HepG2 (cell line): ENCODE measurements at regions not wholly inside any gene's neighbourhood (a gene's known extent, or its start where the extent isn't known, plus 50 kb on each side); places are given as distances from the start of the nearest gene placed in this dataset.

Experiments used
- ATAC-seq: fragments of 200-7000 bp; cut with Tn5 transposase; 3 replicates; pipeline ENCODE4 v1.9.1; 2020; ENCODE audit warnings: mild to moderate bottlenecking, moderate library complexity
- BruUV-seq: library from RNA; stranded (reverse); fragments of 400-500 nt; replicated peaks from 2 replicates; lab custom pipeline; 2021; lab: Mats Ljungman, UMichigan
- CTCF ChIA-PET: fragments of 300-600 bp; formaldehyde crosslinking; extraction: SDS; loops from one replicate; lab custom pipeline; 2021; ENCODE audit warnings: low total read pairs, inconsistent platforms, low intra/inter-chr PET ratio; lab: Yijun Ruan, JAX
- POLR2A ChIA-PET: fragments of 350-600 bp; sonication (Branson Sonifier 250); formaldehyde crosslinking; loops from one replicate; lab custom pipeline; 2020; ENCODE audit warnings: antibody characterized with exemption, inconsistent platforms; lab: Yijun Ruan, JAX
- DNase-seq: peaks from one replicate; pipeline ENCODE4 v3.0.0-alpha.2; 2015; ENCODE audit warnings: low spot score
- FAIRE-seq: peaks from 3 replicates; lab custom pipeline; 2011; peaks lifted over from hg19 to GRCh38; lab: Jason Lieb, UNC
- H2AFZ ChIP-seq: one replicate; pipeline ENCODE4 v1.6.1; 2011; ENCODE audit warnings: low read length, inconsistent platforms
- H3K27ac ChIP-seq: fragments of 300-600 bp; 3 replicates; pipeline ENCODE4 v1.8.0; 2011; ENCODE audit warnings: mixed run types, mild to moderate bottlenecking, mixed read lengths, low read length, inconsistent platforms; ENCODE audit not compliant: insufficient read depth; ENCODE audit errors: extremely low read length
- H3K27me3 ChIP-seq, 2 experiments: fragments of 200-600 bp in 1 of 2; 2 replicates in 1 of 2; 3 replicates in 1 of 2; pipeline versions ENCODE4 v1.6.0 to v1.8.0; 2011; ENCODE audit warnings: low read length in 2 of 2, mild to moderate bottlenecking in 2 of 2, moderate library complexity in 2 of 2, inconsistent platforms in 1 of 2; ENCODE audit not compliant: insufficient read depth in 2 of 2, control insufficient read depth in 1 of 2
- H3K36me3 ChIP-seq, 2 experiments: fragments of 200-600 bp in 1 of 2; replicated peaks in 1 of 2; 2 replicates in 1 of 2; 3 replicates in 1 of 2; pipeline versions ENCODE4 v1.5.1 to v1.8.0; 2011; ENCODE audit warnings: low read length in 2 of 2, inconsistent platforms in 1 of 2; ENCODE audit not compliant: insufficient read depth in 2 of 2, control insufficient read depth in 1 of 2
- H3K4me1 ChIP-seq: 2 replicates; pipeline ENCODE4 v1.5.1; 2012; ENCODE audit warnings: low read length, inconsistent platforms; ENCODE audit not compliant: insufficient read depth
- H3K4me2 ChIP-seq: 2 replicates; pipeline ENCODE4 v1.6.0; 2011; ENCODE audit warnings: low read depth, low read length, inconsistent platforms
- H3K4me3 ChIP-seq, 3 experiments: fragments of 200-600 bp in 1 of 3; sonication (generic), shearing (Covaris generic) in 1 of 3; replicated peaks in 1 of 3; 2 replicates each; pipeline ENCODE4 v1.5.1; 2011 to 2016; ENCODE audit warnings: low read length in 3 of 3, inconsistent platforms in 2 of 3, low read depth in 2 of 3, mild to moderate bottlenecking in 2 of 3, control low read depth in 1 of 3, mixed read lengths in 1 of 3; ENCODE audit not compliant: insufficient read depth in 1 of 3
- H3K79me2 ChIP-seq: one replicate; pipeline ENCODE4 v1.6.1; 2011; ENCODE audit warnings: low read length, inconsistent platforms; ENCODE audit not compliant: insufficient read depth
- H3K9ac ChIP-seq: 2 replicates; pipeline ENCODE4 v1.6.0; 2011; ENCODE audit warnings: mild to moderate bottlenecking, low read depth, low read length, inconsistent platforms; ENCODE audit not compliant: insufficient read depth
- H3K9me3 ChIP-seq: 2 replicates; pipeline ENCODE4 v1.5.1; 2012; ENCODE audit warnings: mild to moderate bottlenecking, low read length
- H4K20me1 ChIP-seq: 2 replicates; pipeline ENCODE4 v1.6.0; 2011; ENCODE audit warnings: inconsistent platforms, mild to moderate bottlenecking, low read length, moderate library complexity; ENCODE audit not compliant: insufficient read depth
- CEBPZ ChIP-seq: IDR thresholded peaks from 2 replicates; pipeline ENCODE4 v1.6.1; 2012; ENCODE audit warnings: low read length, improper control_type of control experiment
- CENPT ChIP-seq: sonication (generic); formaldehyde crosslinking; IDR thresholded peaks from 2 replicates; pipeline ENCODE4 v1.8.0; 2022; ENCODE audit warnings: low read depth, mild to moderate bottlenecking, moderate library complexity, missing genetic modification reagents
- GATA4 ChIP-seq: sonication (generic); IDR thresholded peaks from 2 replicates; pipeline ENCODE4 v1.6.1; 2016; ENCODE audit warnings: antibody characterized with exemption, low read depth, borderline replicate concordance
- NR1H2 ChIP-seq: sonication (generic); formaldehyde crosslinking; IDR thresholded peaks from 2 replicates; pipeline ENCODE4 v1.8.1; 2022; ENCODE audit warnings: low read depth, missing genetic modification reagents, borderline replicate concordance
- NR2F6 ChIP-seq, 2 experiments: IDR thresholded peaks; 2 replicates each; pipeline ENCODE4 v1.6.1; 2016; ENCODE audit warnings: antibody characterized with exemption in 1 of 2, mild to moderate bottlenecking in 1 of 2
- NR3C1 ChIP-seq: sonication (generic); formaldehyde crosslinking; IDR thresholded peaks from 2 replicates; pipeline ENCODE4 v1.4.0; 2020; ENCODE audit warnings: missing genetic modification reagents
- RXRA ChIP-seq: sonication (generic); formaldehyde crosslinking; IDR thresholded peaks from 2 replicates; pipeline ENCODE4 v1.5.1; 2020; ENCODE audit warnings: missing genetic modification reagents
- SP2 ChIP-seq: sonication (generic); formaldehyde crosslinking; IDR thresholded peaks from 2 replicates; pipeline ENCODE4 v1.5.1; 2020; ENCODE audit warnings: mild to moderate bottlenecking, missing genetic modification reagents
- STAT5B ChIP-seq: sonication (generic); formaldehyde crosslinking; IDR thresholded peaks from 2 replicates; pipeline ENCODE4 v1.4.0; 2020; ENCODE audit warnings: missing genetic modification reagents
- TRIM24 ChIP-seq: sonication (generic); formaldehyde crosslinking; IDR thresholded peaks from 2 replicates; pipeline ENCODE4 v1.8.0; 2022; ENCODE audit warnings: mild to moderate bottlenecking, missing genetic modification reagents
- ZBTB26 ChIP-seq: IDR thresholded peaks from 2 replicates; pipeline ENCODE4 v1.6.1; 2016; ENCODE audit warnings: missing compliant biosample characterization, missing genetic modification reagents, borderline replicate concordance
- ZBTB7A ChIP-seq: sonication (generic); formaldehyde crosslinking; IDR thresholded peaks from 2 replicates; pipeline ENCODE4 v1.8.0; 2022; ENCODE audit warnings: mild to moderate bottlenecking, missing genetic modification reagents
- ZNF296 ChIP-seq: sonication (generic); formaldehyde crosslinking; conservative IDR thresholded peaks from 2 replicates; pipeline ENCODE4 v1.5.0; 2020; ENCODE audit warnings: mild to moderate bottlenecking, missing genetic modification reagents
- ZNF446 ChIP-seq: sonication (generic); formaldehyde crosslinking; IDR thresholded peaks from 2 replicates; pipeline ENCODE4 v1.5.0; 2020; ENCODE audit warnings: mild to moderate bottlenecking, missing genetic modification reagents
- ZNF609 ChIP-seq: sonication (generic); formaldehyde crosslinking; IDR thresholded peaks from 2 replicates; pipeline ENCODE4 v1.4.0; 2020; ENCODE audit warnings: mild to moderate bottlenecking, missing genetic modification reagents, borderline replicate concordance
- WGBS: methylation state at CpG from one replicate; pipeline ENCODE4 v1.1.6; 2017; ENCODE audit warnings: low lambda C conversion rate; 5-methylcytosine and 5-hydroxymethylcytosine counted together
- in situ Hi-C: cut with HindIII; loops from 2 replicates; pipeline ENCODE4 v1.10.0; 2017; ENCODE audit warnings: low pct_unique_long_range_greater_than_20kb; ENCODE audit not compliant: extremely low pct_ligation_motif_present
- intact Hi-C: fragments of 100-400 bp; cut with micrococcal nuclease; formaldehyde crosslinking; loops from one replicate; pipeline ENCODE4 v1.10.0; 2022; ENCODE audit not compliant: unreplicated experiment

GRCh38 chr5:6274846-6275543, 103.4 kb downstream of the MED10 start:
- Histone ChIP-seq H3K9me3 (no peaks in the 10 kb centered on the region), H3K27ac (no peak overlapping the region), H3K36me3 (no peaks in the 10 kb centered on the region), H3K9ac (no peak overlapping the region), H3K4me2 (no peak overlapping the region), H3K27me3 (0 out of 5 replicates have a peak, but pooled peaks cover 0 to 2% of the 10 kb centered on the region in 2 experiments), H2AFZ (no peak overlapping the region), H3K79me2 (no peaks in the 10 kb centered on the region), H3K4me1 (0 out of 2 replicates have a peak, but pooled peaks cover 2% of the 10 kb centered on the region), H4K20me1 (no peaks in the 10 kb centered on the region), H3K4me3 (no peak overlapping the region)
- ATAC-seq: no peak
- in situ Hi-C loops (no loop called here), intact Hi-C loops (no loop called here)
- POLR2A ChIA-PET: no interaction called here
- no peak for FAIRE-seq
- no TSS peak for BruUV-seq
- 4% methylated on average over 1 of the region's 2 CpGs for WGBS
- CTCF ChIA-PET: no interaction called here
- DNase-seq: no peak
- no peak for TF ChIP-seq CENPT (CRISPR knock-in tag)
- TF ChIP-seq NR3C1 (CRISPR knock-in tag): no peak
- no peak for TF ChIP-seq GATA4
- no peak for TF ChIP-seq ZBTB26
- TF ChIP-seq SP2 (CRISPR knock-in tag): no peak
- TF ChIP-seq ZNF609 (CRISPR knock-in tag): no peak
- no peak for TF ChIP-seq STAT5B (CRISPR knock-in tag)
- TF ChIP-seq TRIM24: no peak
- no peak for TF ChIP-seq NR2F6 (IDR thresholded peaks at IDR 0.05)
- no peak for TF ChIP-seq NR2F6 (CRISPR knock-in tag; IDR thresholded peaks at IDR 0.05)
- TF ChIP-seq ZNF446: no peak
- TF ChIP-seq RXRA (CRISPR knock-in tag): no peak
- no peak for TF ChIP-seq NR1H2 (CRISPR knock-in tag)
- TF ChIP-seq ZNF296 (CRISPR knock-in tag): no peak
- no peak for TF ChIP-seq ZBTB7A (CRISPR knock-in tag)
- no peak for TF ChIP-seq CEBPZ
